Gastroesophageal sphincter (tissue), 4 donors: ENCODE measurements at regions not wholly inside any gene's neighbourhood (a gene's known extent, or its start where the extent isn't known, plus 50 kb on each side); places are given as distances from the start of the nearest gene placed in this dataset.

Source experiments
- ATAC-seq: fragments of 150-250 bp; one replicate; pipeline ENCODE4 v1.9.1; 2016; ENCODE audit warnings: mild to moderate bottlenecking, moderate library complexity
- H3K27ac ChIP-seq, 4 donors: fragments of 200-600 bp; sonication (generic) in 3 of 4; 1 replicate in 3 of 4; 2 replicates in 1 of 4; pipeline ENCODE4 v1.5.1; 2016 to 2019
- H3K27me3 ChIP-seq: fragments of 200-600 bp; sonication (generic); one replicate; pipeline ENCODE4 v1.5.1; 2019
- H3K36me3 ChIP-seq, 2 donors: fragments of 200-600 bp; sonication (generic); one replicate each; pipeline ENCODE4 v1.5.1; 2019; ENCODE audit warnings: control low read depth in 1 of 2
- H3K4me1 ChIP-seq, 3 donors: fragments of 200-600 bp; sonication (generic); 1 replicate in 2 of 3; 2 replicates in 1 of 3; pipeline ENCODE4 v1.5.1; 2016 to 2019; ENCODE audit warnings: control low read depth in 2 of 3
- H3K4me3 ChIP-seq, 2 donors: fragments of 200-600 bp; sonication (generic); one replicate each; pipeline ENCODE4 v1.5.1; 2019; ENCODE audit warnings: mild to moderate bottlenecking in 1 of 2, moderate library complexity in 1 of 2
- H3K9me3 ChIP-seq, 3 donors: fragments of 200-600 bp; sonication (generic); one replicate each; pipeline ENCODE4 v1.5.1; 2017 to 2019; ENCODE audit warnings: control low read depth in 2 of 3
- EP300 ChIP-seq: sonication (generic); formaldehyde crosslinking; IDR thresholded peaks from one replicate; pipeline ENCODE4 v1.6.1; 2017; ENCODE audit warnings: antibody characterized with exemption, mild to moderate bottlenecking
- POLR2A ChIP-seq, 2 donors: fragments of 450-650 bp; IDR thresholded peaks; one replicate each; pipeline ENCODE4 v1.6.1; 2017; ENCODE audit warnings: antibody characterized with exemption in 2 of 2, mild to moderate bottlenecking in 2 of 2, moderate library complexity in 1 of 2
- POLR2AphosphoS5 ChIP-seq: sonication (generic); formaldehyde crosslinking; IDR thresholded peaks from one replicate; pipeline ENCODE4 v1.6.1; 2017; ENCODE audit warnings: antibody characterized with exemption
- WGBS, 2 donors: methylation state at CpG; one replicate each; pipeline ENCODE4 v1.1.5; 2018; ENCODE audit warnings: low coverage in 1 of 2; 5-methylcytosine and 5-hydroxymethylcytosine counted together
- TF ChIP-seq, protein P1 (sequence below), 4 experiments: fragments of 200-600 bp in 2 of 4; fragments of 450-650 bp in 2 of 4; sonication (generic) in 1 of 4; IDR thresholded peaks; one replicate each; pipeline ENCODE4 v1.5.1; 2017 to 2019; ENCODE audit warnings: antibody characterized with exemption in 4 of 4, mild to moderate bottlenecking in 2 of 4, moderate library complexity in 2 of 4

DNA sequence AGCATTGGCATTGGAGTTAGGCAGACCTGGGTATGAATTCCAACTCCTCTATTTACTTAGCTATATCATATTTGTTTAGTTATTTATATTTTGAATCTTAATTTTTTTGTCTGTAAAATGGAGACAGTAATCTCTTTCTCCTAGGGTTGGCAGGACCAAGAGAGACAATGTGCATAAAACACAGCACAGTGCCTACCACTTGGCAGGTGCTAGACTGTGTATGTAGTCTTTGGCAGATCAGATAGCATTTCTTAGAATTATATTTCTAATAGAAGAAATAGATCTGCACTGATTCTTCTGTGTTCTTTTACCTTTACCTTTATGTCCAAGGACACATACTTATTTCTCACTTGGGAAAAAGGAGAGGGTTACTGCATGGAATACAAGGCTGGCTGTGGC lies 177.2 kb downstream of the GIPC2 start:
- TF ChIP-seq EP300 (no peak), POLR2A (IDR thresholded peaks at IDR 0.05) (no peak), POLR2AphosphoS5 (no peak)
- TF ChIP-seq, protein P1, sequence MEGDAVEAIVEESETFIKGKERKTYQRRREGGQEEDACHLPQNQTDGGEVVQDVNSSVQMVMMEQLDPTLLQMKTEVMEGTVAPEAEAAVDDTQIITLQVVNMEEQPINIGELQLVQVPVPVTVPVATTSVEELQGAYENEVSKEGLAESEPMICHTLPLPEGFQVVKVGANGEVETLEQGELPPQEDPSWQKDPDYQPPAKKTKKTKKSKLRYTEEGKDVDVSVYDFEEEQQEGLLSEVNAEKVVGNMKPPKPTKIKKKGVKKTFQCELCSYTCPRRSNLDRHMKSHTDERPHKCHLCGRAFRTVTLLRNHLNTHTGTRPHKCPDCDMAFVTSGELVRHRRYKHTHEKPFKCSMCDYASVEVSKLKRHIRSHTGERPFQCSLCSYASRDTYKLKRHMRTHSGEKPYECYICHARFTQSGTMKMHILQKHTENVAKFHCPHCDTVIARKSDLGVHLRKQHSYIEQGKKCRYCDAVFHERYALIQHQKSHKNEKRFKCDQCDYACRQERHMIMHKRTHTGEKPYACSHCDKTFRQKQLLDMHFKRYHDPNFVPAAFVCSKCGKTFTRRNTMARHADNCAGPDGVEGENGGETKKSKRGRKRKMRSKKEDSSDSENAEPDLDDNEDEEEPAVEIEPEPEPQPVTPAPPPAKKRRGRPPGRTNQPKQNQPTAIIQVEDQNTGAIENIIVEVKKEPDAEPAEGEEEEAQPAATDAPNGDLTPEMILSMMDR (IDR thresholded peaks at IDR 0.05) = no peak
- Histone ChIP-seq H3K36me3 (no peaks in the 10 kb centered on the region), H3K4me3 (no peak overlapping the region), H3K4me1 (peaks cover 0 to 5% (median 0%) of the 10 kb centered on the region in 3 donors), H3K27me3 (no peaks in the 10 kb centered on the region), H3K27ac (no peak overlapping the region), H3K9me3 (peaks cover 0 to 17% (median 0%) of the 10 kb centered on the region in 3 donors)
- no peak for ATAC-seq

DNA sequence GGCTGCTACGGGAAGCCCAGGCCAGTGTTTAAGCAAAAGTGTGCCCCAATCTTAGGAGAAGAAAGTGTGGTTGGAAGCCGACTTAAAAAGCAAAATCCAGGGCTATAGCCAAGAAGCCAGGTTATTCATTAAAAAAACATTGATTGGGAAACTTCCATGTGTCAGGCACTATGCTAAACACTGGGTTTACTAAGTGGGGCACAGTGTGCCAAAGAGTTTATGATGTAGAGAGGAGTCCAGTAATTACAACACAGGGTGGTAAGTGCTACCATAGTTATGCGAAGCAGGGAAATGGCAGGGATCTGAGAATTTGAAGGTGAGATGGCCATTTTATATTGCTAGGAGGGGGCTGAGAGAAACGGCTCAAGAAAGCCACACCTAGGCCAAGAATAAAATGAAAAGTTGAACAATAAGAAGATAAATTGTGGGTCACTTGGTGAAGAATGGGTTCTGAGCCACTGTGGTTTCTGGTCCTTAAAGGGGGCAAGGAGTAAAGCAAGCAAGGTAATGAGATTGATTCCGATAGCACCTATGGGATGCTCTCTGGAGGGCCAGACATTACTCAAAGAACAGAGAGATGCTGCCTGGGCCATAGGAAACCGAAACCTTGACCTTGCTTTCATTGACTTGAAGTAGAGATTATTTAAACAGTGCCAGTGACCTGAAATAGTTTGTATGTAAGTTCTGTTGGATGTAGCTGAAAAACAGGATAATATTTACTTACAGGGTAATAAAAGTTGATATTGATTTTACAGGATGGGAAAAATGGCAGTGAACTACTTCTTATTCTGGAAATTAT lies 177.8 kb downstream of the GIPC2 start:
- ATAC-seq = no peak
- Histone ChIP-seq H3K9me3 (peaks cover 0 to 14% (median 0%) of the 10 kb centered on the region in 3 donors), H3K36me3 (no peaks in the 10 kb centered on the region), H3K27ac (no peak overlapping the region), H3K27me3 (no peaks in the 10 kb centered on the region), H3K4me1 (peaks cover 0 to 12% (median 0%) of the 10 kb centered on the region in 3 donors), H3K4me3 (no peak overlapping the region)
- 76 to 90% methylated on average over 5 to 6 of the region's 6 CpGs for WGBS, 2 donors
- TF ChIP-seq, protein P1 (IDR thresholded peaks at IDR 0.05) = no peak
- TF ChIP-seq EP300 (no peak), POLR2AphosphoS5 (peak; percentile 59)

DNA sequence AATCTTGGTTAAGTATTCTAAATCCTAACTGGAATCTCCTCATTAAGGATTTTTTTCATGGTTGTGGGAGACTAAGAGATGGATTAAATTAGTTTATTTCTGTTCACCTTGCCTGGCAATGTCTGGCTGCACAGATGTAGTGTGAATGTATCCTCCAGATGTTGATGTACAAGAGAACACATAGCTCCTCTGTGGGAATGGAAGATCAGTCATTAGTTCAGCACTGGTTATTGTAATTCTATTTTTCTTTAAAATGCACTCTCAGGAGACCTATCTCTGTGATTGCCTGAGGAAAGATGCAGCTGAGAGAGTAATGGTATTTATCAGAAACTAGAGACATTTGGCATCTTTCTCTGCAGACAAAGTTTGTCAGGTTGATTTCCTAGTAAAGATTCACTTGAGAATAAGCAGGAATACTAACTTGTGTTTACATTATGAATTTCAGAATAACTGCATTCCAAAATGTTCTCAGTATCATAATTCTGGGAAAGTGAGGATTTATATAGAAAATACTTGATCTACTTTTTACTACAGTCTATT lies 178.6 kb downstream of the GIPC2 start:
- ATAC-seq = no peak
- H3K4me3 ChIP-seq = no peak overlapping the region
- H3K9me3 ChIP-seq = peaks cover 0 to 11% (median 0%) of the 10 kb centered on the region in 3 donors
- no peaks in the 10 kb centered on the region for H3K36me3 ChIP-seq
- no peaks in the 10 kb centered on the region for H3K27me3 ChIP-seq
- peaks cover 0 to 12% (median 0%) of the 10 kb centered on the region in 3 donors for H3K4me1 ChIP-seq
- TF ChIP-seq EP300 = no peak
- no peak for TF ChIP-seq POLR2AphosphoS5
- no peak for TF ChIP-seq POLR2A (IDR thresholded peaks at IDR 0.05)
- TF ChIP-seq, protein P1 (IDR thresholded peaks at IDR 0.05) = no peak
- H3K27ac ChIP-seq = no peak overlapping the region

DNA sequence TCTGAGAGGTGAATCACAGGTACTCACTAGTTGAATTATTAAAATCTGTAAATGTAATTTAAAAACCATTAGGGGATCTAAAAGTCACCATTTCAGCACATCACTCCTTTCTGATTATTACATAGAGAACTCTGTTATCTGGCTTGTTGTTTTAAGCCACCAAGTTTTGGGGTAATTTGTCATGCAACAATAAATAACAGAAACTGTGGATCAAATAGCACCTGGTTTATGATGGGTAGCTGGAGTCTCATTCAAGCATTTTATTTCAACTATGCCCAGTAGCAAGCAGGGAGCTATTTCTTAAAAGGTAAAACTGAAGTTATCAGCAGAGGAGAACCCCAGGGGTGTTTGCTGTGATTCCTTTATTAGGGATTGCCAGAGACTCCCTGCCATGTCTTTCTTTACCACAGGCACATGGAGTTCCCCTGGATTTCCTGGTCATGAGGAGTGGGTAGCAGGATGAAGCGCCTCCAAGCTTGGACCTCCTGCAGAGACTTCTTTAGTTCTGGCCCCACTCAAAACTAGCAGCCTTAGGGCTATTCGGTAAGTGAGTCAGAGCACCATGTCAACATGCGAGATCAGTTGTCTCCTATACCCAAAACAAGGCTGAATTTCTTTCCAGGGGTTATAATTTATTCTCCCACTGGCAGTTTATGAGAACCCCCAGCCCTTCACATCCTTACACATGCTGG lies 179.2 kb downstream of the GIPC2 start:
- Histone ChIP-seq H3K27ac (no peak overlapping the region), H3K4me1 (peaks cover 0 to 12% (median 0%) of the 10 kb centered on the region in 3 donors), H3K27me3 (no peaks in the 10 kb centered on the region), H3K4me3 (no peak overlapping the region), H3K36me3 (no peaks in the 10 kb centered on the region), H3K9me3 (peaks cover 0 to 11% (median 0%) of the 10 kb centered on the region in 3 donors)
- TF ChIP-seq, protein P1 (IDR thresholded peaks at IDR 0.05) = no peak
- TF ChIP-seq EP300 (no peak), POLR2AphosphoS5 (no peak), POLR2A (IDR thresholded peaks at IDR 0.05) (no peak)
- no peak for ATAC-seq
- 84% methylated on average over 3 of the region's 3 CpGs; no CpG with 5 or more reads in 1 of the 2 donors for WGBS, 2 donors
